AG04449 (cell line): ENCODE measurements at regions not wholly inside any gene's neighbourhood (a gene's known extent, or its start where the extent isn't known, plus 50 kb on each side); places are given as distances from the start of the nearest gene placed in this dataset.

Experiments
- CTCF ChIA-PET: fragments of 350-600 bp; formaldehyde crosslinking; extraction: SDS; loops from one replicate; lab custom pipeline; 2021; ENCODE audit warnings: antibody characterized with exemption; lab: Yijun Ruan, JAX
- POLR2A ChIA-PET: fragments of 400-600, 350-600 bp; formaldehyde crosslinking; extraction: SDS; loops from one replicate; lab custom pipeline; 2020; ENCODE audit warnings: antibody characterized with exemption, inconsistent platforms; lab: Yijun Ruan, JAX
- DNase-seq: peaks from one replicate; pipeline ENCODE4 v3.0.0-alpha.2; 2010; ENCODE audit warnings: low read depth, low spot score
- H3K4me3 ChIP-seq: 2 replicates; pipeline ENCODE4 v1.5.1; 2011; ENCODE audit warnings: low read depth, mild to moderate bottlenecking, control low read depth, low read length
- CTCF ChIP-seq: IDR thresholded peaks from one replicate; pipeline ENCODE4 v1.5.1; 2011; ENCODE audit warnings: mild to moderate bottlenecking, moderate library complexity, low read length, control low read depth, inconsistent platforms; ENCODE audit not compliant: insufficient read depth; ENCODE audit errors: missing control alignments

GRCh38 chr11:19329970-19330369 is 89.2 kb upstream of the E2F8 start:
- H3K4me3 ChIP-seq = no peak overlapping the region
- DNase-seq = no peak
- TF ChIP-seq CTCF = no peak
- ChIA-PET CTCF (interaction anchor here (0.9 to 9.4 kb wide), 5 partner anchors 10 to 259 kb away, joined by 3 to 190 read pairs (median 3); no protein-coding TSS in a partner anchor), POLR2A (no interaction called here)

- POLR2A ChIA-PET = interaction anchor here (0.7 kb wide), 1 partner anchor 252 kb away, joined by 3 read pairs; no protein-coding TSS in a partner anchor
- no peak overlapping the region for H3K4me3 ChIP-seq
Measured at GRCh38 chr11:19328586-19329311, 88.0 kb upstream of the E2F8 start.

GRCh38 chr11:19327280-19327679 is 86.5 kb upstream of the E2F8 start:
- TF ChIP-seq CTCF = no peak
- POLR2A ChIA-PET = no interaction called here
- no peak for DNase-seq
- no peak overlapping the region for H3K4me3 ChIP-seq
- CTCF ChIA-PET = interaction anchor here (1.0 to 9.4 kb wide), 10 partner anchors 12 to 233 kb away, joined by 3 to 190 read pairs (median 8); no protein-coding TSS in a partner anchor

More at GRCh38 chr11:19328586-19329311, 88.0 kb upstream of the E2F8 start:
- no peak for TF ChIP-seq CTCF
- no peak for DNase-seq
- CTCF ChIA-PET = interaction anchor here (1.1 to 9.4 kb wide), 6 partner anchors 14 to 258 kb away, joined by 3 to 190 read pairs (median 4); no protein-coding TSS in a partner anchor

GRCh38 chr11:19326499-19326898 is 85.8 kb upstream of the E2F8 start:
- no peak for DNase-seq
- no peak overlapping the region for H3K4me3 ChIP-seq
- ChIA-PET CTCF (interaction anchor here (0.6 to 9.4 kb wide), 32 partner anchors 9 to 450 kb away, joined by 3 to 190 read pairs (median 4); no protein-coding TSS in a partner anchor), POLR2A (no interaction called here)
- no peak for TF ChIP-seq CTCF

GRCh38 chr11:19323502-19323901 is 82.8 kb upstream of the E2F8 start:
- ChIA-PET POLR2A (no interaction called here), CTCF (interaction anchor here (1.0 to 9.4 kb wide), 8 partner anchors 9 to 765 kb away, joined by 3 to 190 read pairs (median 4); no protein-coding TSS in a partner anchor)
- no peak overlapping the region for H3K4me3 ChIP-seq
- peak; percentile 1 for TF ChIP-seq CTCF
- DNase-seq = no peak

GRCh38 chr11:19321351-19321750 is 80.6 kb upstream of the E2F8 start:
- ChIA-PET CTCF (interaction anchor here (1.2 kb wide), 1 partner anchor 9 kb away, joined by 4 read pairs; no protein-coding TSS in a partner anchor), POLR2A (no interaction called here)

More at GRCh38 chr11:19321351-19321750, 80.6 kb upstream of the E2F8 start:
- no peak for TF ChIP-seq CTCF
- no peak for DNase-seq
- H3K4me3 ChIP-seq = no peak overlapping the region
